ENCODE measurements at regions not wholly inside any gene's neighbourhood (a gene's known extent, or its start where the extent isn't known, plus 50 kb on each side); places are given as distances from the start of the nearest gene placed in this dataset.
A peak's percentile ranks its signal among the peaks of the same experiment; 100 is the strongest.
"Not testable (repeated sequence)": the region's sequence is repeated elsewhere in the genome, so short reads cannot be mapped to it uniquely, and the experiment has no call there.

DNA sequence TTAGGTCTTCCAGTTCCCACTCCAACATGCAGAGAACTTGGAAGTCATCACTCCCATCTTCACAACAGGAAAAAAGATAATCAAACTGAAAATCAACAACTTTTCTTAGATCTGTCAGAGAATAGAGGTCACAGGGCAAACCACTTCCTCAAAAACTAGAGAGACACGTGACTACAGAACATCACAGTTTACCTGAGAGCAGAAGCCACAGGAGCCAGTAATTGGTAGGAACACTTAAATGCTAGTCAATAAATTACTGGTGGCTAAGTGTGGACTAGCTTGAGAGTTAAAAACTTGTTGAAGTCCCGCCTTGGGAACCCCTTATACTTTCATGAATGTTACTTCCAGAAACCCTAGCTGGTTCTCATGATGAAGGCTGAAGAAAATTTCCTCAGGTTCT, 81.1 kb downstream of the THSD1 start:
- not testable (repeated sequence) for DNase-seq

DNA sequence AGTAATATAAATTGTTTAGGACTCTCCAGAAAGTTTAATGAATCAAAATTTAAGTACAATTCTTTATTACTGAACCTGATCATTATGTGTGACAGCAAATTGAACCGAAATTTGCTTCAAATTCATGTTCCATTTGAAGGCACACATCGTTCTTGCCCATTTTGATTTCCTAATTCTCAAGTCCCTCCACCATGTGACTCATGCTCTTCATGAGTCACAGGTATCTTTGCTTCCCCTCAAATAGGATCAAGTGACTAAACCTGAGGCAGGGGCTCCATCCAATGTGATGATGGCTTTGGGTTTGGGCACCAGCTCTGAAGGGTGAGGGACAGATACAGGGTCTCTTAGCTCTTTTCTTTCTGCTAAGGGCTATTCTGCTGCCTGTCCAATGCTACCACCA, 86.1 kb downstream of the THSD1 start:
- no peak for DNase-seq

DNA sequence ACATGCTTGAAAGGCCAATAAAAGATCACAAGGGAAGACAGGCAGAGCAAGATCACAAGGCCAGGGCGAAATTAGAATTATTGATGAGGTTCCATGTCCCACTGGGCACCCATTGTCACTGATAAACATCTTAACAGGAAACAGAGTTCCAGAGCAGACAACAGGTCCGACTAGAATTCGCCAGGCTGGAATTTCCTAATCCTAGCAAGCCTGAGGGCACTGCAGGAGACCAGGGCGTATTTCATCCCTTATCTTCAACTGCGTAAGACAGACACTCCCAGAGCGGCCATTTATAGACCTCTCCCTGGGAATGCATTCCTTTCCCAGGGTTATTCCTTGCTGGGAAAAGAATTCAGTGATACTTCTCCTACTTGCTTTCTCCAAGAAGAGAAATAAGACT, 96.1 kb downstream of the THSD1 start:
- not testable (repeated sequence) for DNase-seq

DNA sequence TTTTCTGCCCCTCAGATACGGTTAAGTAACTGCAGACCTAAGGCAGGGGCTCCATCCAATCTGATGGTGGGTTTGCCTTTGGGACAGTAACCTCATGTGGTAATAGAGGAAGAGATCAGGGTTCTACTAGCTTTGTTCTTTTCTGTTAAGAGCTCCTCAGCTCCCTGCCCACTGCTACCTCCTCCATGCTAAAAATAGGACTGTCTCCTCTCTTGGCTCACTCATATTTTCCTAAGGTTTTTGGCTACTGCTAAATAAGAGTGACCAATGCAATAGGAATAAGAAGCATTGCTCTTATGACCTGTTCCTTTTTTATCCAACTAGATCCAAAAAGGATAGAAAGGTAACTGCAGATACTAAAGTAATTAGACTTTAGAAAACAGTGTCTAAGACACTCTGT, 99.6 kb downstream of the THSD1 start:
- DNase-seq: not testable (repeated sequence)

DNA sequence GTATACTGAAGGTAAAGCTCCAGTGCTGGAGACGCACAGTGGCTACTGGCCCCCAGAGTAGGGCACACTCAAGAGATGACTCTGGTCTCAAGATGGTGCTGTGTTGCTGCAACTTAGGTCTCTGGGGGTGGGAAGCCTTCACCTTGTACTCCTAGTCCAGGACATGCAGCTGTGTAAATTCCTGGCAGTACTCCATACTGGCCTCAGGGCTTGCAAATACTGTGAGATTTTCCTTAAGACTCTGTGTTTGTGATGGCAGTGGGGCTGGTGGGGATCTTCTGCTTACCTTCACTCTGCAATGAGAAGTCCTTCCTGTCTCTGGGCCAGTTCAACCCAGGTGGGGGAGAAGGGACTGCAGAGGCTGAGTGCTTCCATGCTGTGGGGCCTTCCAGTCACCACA, 102.9 kb downstream of the THSD1 start:
- not testable (repeated sequence) for DNase-seq

GRCh38 chr13:52302688-52303087, 103.3 kb downstream of the THSD1 start:
- not testable (repeated sequence) for DNase-seq

DNA sequence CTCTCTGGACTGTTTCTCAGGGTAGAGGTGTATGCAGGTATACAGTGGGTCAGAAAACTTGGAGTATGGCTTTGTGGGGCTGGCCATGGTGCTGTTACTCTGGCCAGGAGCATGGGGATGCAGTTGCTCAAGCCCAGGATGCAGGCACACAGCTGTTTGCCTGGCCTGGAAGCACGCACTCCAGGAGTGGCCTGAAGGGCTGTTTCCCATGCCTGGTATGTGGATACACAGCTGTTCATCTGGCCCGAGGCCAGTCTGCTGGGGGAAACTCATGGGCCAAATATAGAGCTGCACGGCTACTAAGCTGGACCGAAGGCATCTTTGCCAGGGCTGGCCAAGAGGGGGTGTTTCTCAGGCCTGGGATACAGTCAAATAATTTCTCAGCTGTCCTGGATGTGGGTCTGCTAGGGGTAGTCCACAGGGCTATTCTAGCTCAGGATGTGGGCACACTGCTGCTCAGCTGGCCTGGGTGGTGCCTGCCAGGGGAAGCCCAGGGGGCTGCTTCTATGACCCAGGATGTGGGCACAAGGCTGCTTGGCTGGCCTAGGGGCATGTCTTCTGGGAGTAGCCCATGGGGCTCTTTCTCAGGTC, 104.1 kb downstream of the THSD1 start:
- DNase-seq: not testable (repeated sequence)

DNA sequence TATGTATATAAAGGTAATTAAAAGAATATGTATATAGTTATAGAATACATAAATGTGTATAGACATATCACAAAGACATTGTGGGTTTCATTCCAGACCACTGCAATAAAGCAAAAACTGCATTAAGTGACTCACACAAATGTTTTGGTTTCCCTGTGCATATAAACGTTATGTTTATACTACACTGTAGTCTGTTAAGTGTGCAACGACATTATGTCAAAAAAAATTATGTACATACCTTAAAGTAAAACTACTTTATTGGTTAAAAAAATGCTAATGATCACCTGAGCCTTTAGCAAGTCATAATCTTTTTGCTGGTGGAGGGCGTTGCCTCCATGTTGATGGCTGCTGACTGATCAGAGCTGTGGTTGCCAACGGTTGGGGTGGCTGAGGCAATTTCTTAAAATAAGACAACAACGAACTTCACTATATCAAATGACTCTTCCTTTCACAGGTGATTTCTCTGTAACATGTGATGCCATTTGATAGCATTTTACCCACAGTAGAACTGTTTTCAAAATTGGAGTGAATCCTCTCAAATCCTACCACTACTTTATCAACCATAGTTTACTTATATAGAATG, 107.8 kb downstream of the THSD1 start:
- not testable (repeated sequence) for DNase-seq

- not testable (repeated sequence) for DNase-seq
These were observed 117.1 kb downstream of the THSD1 start for GRCh38 chr13:52288891-52289290.

- DNase-seq: not testable (repeated sequence)
These were observed 122.0 kb upstream of the NEK3 start for GRCh38 chr13:52281387-52281786.

- DNase-seq: not testable (repeated sequence)
These were observed 120.0 kb upstream of the NEK3 start for GRCh38 chr13:52279408-52279807.

DNA sequence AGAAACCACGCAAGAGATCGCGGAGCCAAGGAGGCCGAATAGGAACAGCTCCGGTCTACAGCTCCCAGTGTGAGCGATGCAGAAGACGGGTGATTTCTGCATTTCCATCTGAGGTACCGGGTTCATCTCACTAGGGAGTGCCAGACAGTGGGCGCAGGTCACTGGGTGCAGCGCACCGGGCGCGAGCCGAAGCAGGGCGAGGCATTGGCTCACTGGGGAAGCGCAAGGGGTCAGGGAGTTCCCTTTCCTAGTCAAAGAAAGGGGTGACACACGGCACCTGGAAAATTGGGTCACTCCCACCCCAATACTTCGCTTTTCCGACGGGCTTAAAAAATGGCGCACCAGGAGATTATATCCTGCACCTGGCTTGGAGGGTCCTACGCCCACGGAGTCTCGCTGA, 94.9 kb upstream of the NEK3 start:
- not testable (repeated sequence) for DNase-seq

DNA sequence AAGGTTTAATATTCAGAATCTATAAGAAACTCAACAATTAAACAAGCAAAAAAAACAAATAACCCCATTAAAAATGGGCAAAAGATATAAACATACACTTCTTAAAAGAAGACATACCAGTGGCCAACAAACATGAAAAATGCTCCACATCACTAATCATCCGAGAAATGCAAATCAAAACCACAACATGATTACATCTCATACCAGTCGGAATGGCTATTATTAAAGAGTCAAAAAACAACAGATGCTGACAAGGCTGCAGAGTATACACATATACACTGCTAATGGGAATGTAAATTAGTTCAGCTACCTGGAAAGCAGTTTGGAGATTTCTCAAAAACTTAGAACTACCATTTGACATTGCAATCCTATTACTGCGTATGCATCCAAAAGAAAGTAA, 81.4 kb upstream of the NEK3 start:
- not testable (repeated sequence) for DNase-seq

GRCh38 chr13:52235900-52236595, 76.7 kb upstream of the NEK3 start:
- peak; percentile 68 for DNase-seq

DNA sequence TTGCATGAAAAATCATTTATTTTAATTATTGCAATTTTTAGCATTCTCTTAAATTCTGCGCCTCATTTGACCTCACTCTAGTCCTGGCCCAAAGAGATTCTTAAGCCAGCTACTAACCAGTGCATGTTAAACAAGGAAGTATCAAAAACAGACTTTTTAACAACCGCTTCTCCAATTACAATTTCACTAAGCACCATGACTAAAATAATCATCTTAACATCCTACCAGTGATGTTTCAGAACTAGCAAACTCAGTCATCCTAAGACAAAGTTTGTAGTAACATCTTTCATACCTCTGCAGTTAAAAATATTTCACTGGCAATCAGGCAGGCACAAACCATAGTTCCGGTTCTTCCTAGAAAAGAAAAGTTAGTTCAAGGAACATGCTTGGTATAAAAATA, 75.5 kb upstream of the NEK3 start:
- DNase-seq: not testable (repeated sequence)

GRCh38 chr13:52223063-52223462, 63.7 kb upstream of the NEK3 start:
- DNase-seq: not testable (repeated sequence)

GRCh38 chr13:52213920-52214319, 54.5 kb upstream of the NEK3 start:
- DNase-seq: not testable (repeated sequence)

GRCh38 chr13:52212886-52213285, 53.5 kb upstream of the NEK3 start:
- DNase-seq: not testable (repeated sequence)

DNA sequence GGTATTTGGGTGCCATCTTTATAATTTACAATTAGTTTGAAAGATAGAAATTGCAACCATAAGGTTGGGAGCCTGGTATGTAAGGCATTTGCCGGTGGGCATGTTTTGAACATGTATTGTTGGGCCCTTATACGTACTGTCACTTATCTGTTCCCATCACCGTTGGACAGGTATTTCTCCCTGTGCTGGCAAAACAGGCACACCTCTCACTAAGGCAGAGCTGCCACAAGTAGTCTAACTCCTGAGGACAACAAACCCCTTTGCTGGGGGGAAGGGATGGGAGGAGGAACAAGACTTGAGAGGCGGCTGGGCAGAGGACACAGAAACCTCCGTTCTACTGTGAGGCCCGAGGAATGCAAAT, 52.0 kb upstream of the NEK3 start:
- not testable (repeated sequence) for DNase-seq

GRCh38 chr13:52210564-52211415, 51.4 kb upstream of the NEK3 start:
- DNase-seq: not testable (repeated sequence)

Measured in NCI-H2171 treated with DMSO at 0.1 percent for 48 hours (cell line).